MM.1S (cell line): ENCODE measurements at regions not wholly inside any gene's neighbourhood (a gene's known extent, or its start where the extent isn't known, plus 50 kb on each side); places are given as distances from the start of the nearest gene placed in this dataset.

ENCODE experiments used
- DNase-seq: peaks from one replicate; pipeline ENCODE4 v3.0.0-alpha.2; 2015
- H2AFZ ChIP-seq: fragments of 300-600 bp; sonication (generic); 2 replicates; pipeline ENCODE4 v1.6.0; 2016; ENCODE audit warnings: antibody characterized with exemption, low read length
- H3F3A ChIP-seq: fragments of 300-600 bp; sonication (generic); 2 replicates; pipeline ENCODE4 v1.6.1; 2016; ENCODE audit warnings: mild to moderate bottlenecking, antibody characterized with exemption, low read length, moderate library complexity, mixed read lengths; ENCODE audit not compliant: insufficient read depth
- H3K27ac ChIP-seq: fragments of 300-600 bp; sonication (generic); 2 replicates; pipeline ENCODE4 v1.5.1; 2016; ENCODE audit warnings: mild to moderate bottlenecking, low read length
- H3K27me3 ChIP-seq: fragments of 300-600 bp; sonication (generic); replicated peaks from 2 replicates; pipeline ENCODE4 v1.6.0; 2016; ENCODE audit warnings: low read length; ENCODE audit not compliant: insufficient read depth
- H3K36me3 ChIP-seq: fragments of 300-600 bp; sonication (generic); replicated peaks from 2 replicates; pipeline ENCODE4 v1.6.1; 2016; ENCODE audit warnings: mild to moderate bottlenecking, low read length, mixed read lengths; ENCODE audit not compliant: insufficient read depth
- H3K4me1 ChIP-seq: fragments of 300-600 bp; sonication (generic); 2 replicates; pipeline ENCODE4 v1.6.1; 2016; ENCODE audit warnings: low read length, mixed read lengths
- H3K4me2 ChIP-seq: fragments of 300-600 bp; sonication (generic); 2 replicates; pipeline ENCODE4 v1.6.0; 2016; ENCODE audit warnings: low read depth, low read length
- H3K4me3 ChIP-seq: fragments of 300-600 bp; sonication (generic); 2 replicates; pipeline ENCODE4 v1.5.1; 2016; ENCODE audit warnings: low read length, mixed read lengths
- H3K79me2 ChIP-seq: fragments of 300-600 bp; sonication (generic); 2 replicates; pipeline ENCODE4 v1.6.1; 2016; ENCODE audit warnings: mixed run types, low read length, mixed read lengths
- H3K9ac ChIP-seq: fragments of 300-600 bp; sonication (generic); 2 replicates; pipeline ENCODE4 v1.6.1; 2016; ENCODE audit warnings: low read length, mixed read lengths
- H3K9me2 ChIP-seq: fragments of 300-600 bp; sonication (generic); replicated peaks from 2 replicates; pipeline ENCODE4 v1.6.1; 2016; ENCODE audit warnings: mild to moderate bottlenecking, low read length, mixed read lengths; ENCODE audit not compliant: insufficient read depth
- H3K9me3 ChIP-seq: fragments of 300-600 bp; sonication (generic); replicated peaks from 2 replicates; pipeline ENCODE4 v1.6.1; 2016; ENCODE audit warnings: mild to moderate bottlenecking, low read length, mixed read lengths; ENCODE audit not compliant: insufficient read depth
- H4K20me1 ChIP-seq: fragments of 300-600 bp; sonication (generic); 2 replicates; pipeline ENCODE4 v1.6.1; 2016; ENCODE audit warnings: mild to moderate bottlenecking, low read length, moderate library complexity, mixed read lengths; ENCODE audit not compliant: insufficient read depth
- CTCF ChIP-seq: fragments of 300-600 bp; sonication (generic); IDR thresholded peaks from 2 replicates; pipeline ENCODE4 v1.5.1; 2016; ENCODE audit warnings: antibody characterized with exemption, low read length, mixed read lengths
- EZH2 ChIP-seq: fragments of 300-600 bp; sonication (generic); optimal IDR thresholded peaks from 2 replicates; pipeline ENCODE3; 2017; ENCODE audit warnings: low read depth, mild to moderate bottlenecking, antibody characterized with exemption, low read length, mixed read lengths
- EZH2phosphoT487 ChIP-seq: fragments of 300-600 bp; sonication (generic); IDR thresholded peaks from 2 replicates; pipeline ENCODE4 v1.6.1; 2018; ENCODE audit warnings: antibody characterized with exemption, low read length

GRCh38 chr10:86596266-86596665 is 58.1 kb upstream of the OPN4 start:
- no peak for DNase-seq
- H3K4me2 ChIP-seq = no peak overlapping the region
- no peaks in the 10 kb centered on the region for H3K36me3 ChIP-seq
- TF ChIP-seq EZH2phosphoT487 (no peak), EZH2 (no peak), CTCF (no peak)
- no peak overlapping the region for H3K4me3 ChIP-seq
- no peaks in the 10 kb centered on the region for H3K4me1 ChIP-seq
- no peaks in the 10 kb centered on the region for H3K27me3 ChIP-seq
- H3K9me3 ChIP-seq = no peaks in the 10 kb centered on the region
- no peak overlapping the region for H3K9ac ChIP-seq
- no peaks in the 10 kb centered on the region for H3K9me2 ChIP-seq
- H3K27ac ChIP-seq = no peak overlapping the region
- H4K20me1 ChIP-seq = no peaks in the 10 kb centered on the region
- H3K79me2 ChIP-seq = no peaks in the 10 kb centered on the region
- H3F3A ChIP-seq = no peaks in the 10 kb centered on the region
- no peak overlapping the region for H2AFZ ChIP-seq

GRCh38 chr10:86597306-86597705 is 57.0 kb upstream of the OPN4 start:
- Histone ChIP-seq H3K4me1 (0 out of 2 replicates have a peak, but pooled peaks cover 2% of the 10 kb centered on the region), H3F3A (no peaks in the 10 kb centered on the region), H3K4me2 (no peak overlapping the region), H3K9me3 (no peaks in the 10 kb centered on the region), H2AFZ (no peak overlapping the region), H3K79me2 (no peaks in the 10 kb centered on the region), H3K36me3 (no peaks in the 10 kb centered on the region), H3K9ac (no peak overlapping the region), H3K9me2 (no peaks in the 10 kb centered on the region), H3K27me3 (no peaks in the 10 kb centered on the region), H4K20me1 (no peaks in the 10 kb centered on the region), H3K27ac (no peak overlapping the region), H3K4me3 (no peak overlapping the region)
- no peak for TF ChIP-seq EZH2phosphoT487
- TF ChIP-seq CTCF = no peak
- no peak for TF ChIP-seq EZH2
- DNase-seq = no peak

- Histone ChIP-seq H4K20me1 (no peaks in the 10 kb centered on the region), H2AFZ (no peak overlapping the region), H3K4me1 (0 out of 2 replicates have a peak, but pooled peaks cover 5% of the 10 kb centered on the region), H3K9me3 (no peaks in the 10 kb centered on the region), H3K27me3 (no peaks in the 10 kb centered on the region), H3F3A (no peaks in the 10 kb centered on the region), H3K79me2 (no peaks in the 10 kb centered on the region), H3K4me3 (no peak overlapping the region), H3K9ac (no peak overlapping the region), H3K36me3 (no peaks in the 10 kb centered on the region), H3K4me2 (no peak overlapping the region), H3K27ac (no peak overlapping the region), H3K9me2 (no peaks in the 10 kb centered on the region)
- DNase-seq = no peak
- TF ChIP-seq CTCF = no peak
- no peak for TF ChIP-seq EZH2
- no peak for TF ChIP-seq EZH2phosphoT487
Observed at GRCh38 chr10:86598151-86598550, 56.2 kb upstream of the OPN4 start.
